ENCODE measurements at regions not wholly inside any gene's neighbourhood (a gene's known extent, or its start where the extent isn't known, plus 50 kb on each side); places are given as distances from the start of the nearest gene placed in this dataset.

DNA sequence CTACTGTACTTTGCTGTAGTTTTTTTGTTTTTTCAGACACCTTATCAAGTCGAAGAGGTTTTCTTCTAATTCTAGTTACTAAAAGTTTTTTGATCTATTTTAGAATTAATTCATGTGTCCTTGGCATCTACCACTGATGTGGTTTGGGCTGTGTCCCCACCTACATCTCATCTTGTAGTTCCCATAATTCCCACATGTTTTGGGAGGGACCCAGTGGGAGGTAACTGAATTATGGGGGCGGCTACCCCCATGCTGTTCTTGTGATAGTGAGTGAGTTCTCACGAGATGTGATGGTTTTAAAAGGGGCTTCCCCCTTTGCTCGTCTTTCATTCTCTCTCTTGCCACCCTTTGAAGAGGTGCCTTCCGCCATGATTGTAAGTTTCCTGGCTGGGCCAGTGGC is 154.6 kb upstream of the EEPD1 start:
- ChIA-PET POLR2A (no interaction called here), CTCF (no interaction called here)
- in situ Hi-C loops (cut with HindIII; ENCODE audit: low pct_unique_long_range_greater_than_20kb, low sequenced_read_pairs), result loop anchor here (25.0 kb wide), 2 partner anchors 114 to 314 kb away; no protein-coding TSS in a partner anchor

DNA sequence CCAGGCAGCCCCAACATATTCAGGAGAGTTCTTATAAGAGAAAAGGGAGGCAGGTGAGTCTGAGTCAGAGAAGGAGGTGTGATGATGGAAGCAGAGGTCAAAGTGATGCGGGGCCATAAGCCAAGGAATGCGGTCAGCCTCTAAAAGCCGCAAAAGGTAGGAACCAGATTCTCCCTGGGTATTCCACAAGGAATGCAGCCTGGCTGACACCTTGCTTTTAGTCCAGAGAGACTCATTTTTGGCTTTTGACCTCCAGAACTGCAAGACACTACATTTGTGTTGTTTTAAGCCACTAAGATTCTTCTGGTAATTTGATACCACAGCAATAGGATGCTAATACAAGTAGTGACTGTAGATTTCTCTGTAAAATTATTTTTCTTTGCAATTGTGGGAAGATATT is 151.5 kb upstream of the EEPD1 start:
- ChIA-PET CTCF (interaction anchor here (1.2 kb wide), 1 partner anchor 127 kb away, joined by 3 read pairs; no protein-coding TSS in a partner anchor), POLR2A (no interaction called here)
- Histone ChIP-seq H3K4me3 (ENCODE audit: low read depth in 2 of 2, low read length in 2 of 2) (no peak overlapping the region), H3K9me3 (ENCODE audit: control insufficient read depth, insufficient read depth, low read depth, low read length) (peaks cover 3% of the 10 kb centered on the region; the same call in 1 of the 2 replicates), H3K36me3 (ENCODE audit: control insufficient read depth, insufficient read depth, low read length) (no peaks in the 10 kb centered on the region), H3K27ac (ENCODE audit: low read length) (no peak overlapping the region), H3K27me3 (ENCODE audit: control insufficient read depth, insufficient read depth, low read length) (no peaks in the 10 kb centered on the region), H3K4me1 (ENCODE audit: control insufficient read depth, insufficient read depth, low read length) (no peaks in the 10 kb centered on the region)
- TF ChIP-seq, protein P1, sequence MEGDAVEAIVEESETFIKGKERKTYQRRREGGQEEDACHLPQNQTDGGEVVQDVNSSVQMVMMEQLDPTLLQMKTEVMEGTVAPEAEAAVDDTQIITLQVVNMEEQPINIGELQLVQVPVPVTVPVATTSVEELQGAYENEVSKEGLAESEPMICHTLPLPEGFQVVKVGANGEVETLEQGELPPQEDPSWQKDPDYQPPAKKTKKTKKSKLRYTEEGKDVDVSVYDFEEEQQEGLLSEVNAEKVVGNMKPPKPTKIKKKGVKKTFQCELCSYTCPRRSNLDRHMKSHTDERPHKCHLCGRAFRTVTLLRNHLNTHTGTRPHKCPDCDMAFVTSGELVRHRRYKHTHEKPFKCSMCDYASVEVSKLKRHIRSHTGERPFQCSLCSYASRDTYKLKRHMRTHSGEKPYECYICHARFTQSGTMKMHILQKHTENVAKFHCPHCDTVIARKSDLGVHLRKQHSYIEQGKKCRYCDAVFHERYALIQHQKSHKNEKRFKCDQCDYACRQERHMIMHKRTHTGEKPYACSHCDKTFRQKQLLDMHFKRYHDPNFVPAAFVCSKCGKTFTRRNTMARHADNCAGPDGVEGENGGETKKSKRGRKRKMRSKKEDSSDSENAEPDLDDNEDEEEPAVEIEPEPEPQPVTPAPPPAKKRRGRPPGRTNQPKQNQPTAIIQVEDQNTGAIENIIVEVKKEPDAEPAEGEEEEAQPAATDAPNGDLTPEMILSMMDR (IDR thresholded peaks at IDR 0.05), result no peak
- TF ChIP-seq, protein P2, sequence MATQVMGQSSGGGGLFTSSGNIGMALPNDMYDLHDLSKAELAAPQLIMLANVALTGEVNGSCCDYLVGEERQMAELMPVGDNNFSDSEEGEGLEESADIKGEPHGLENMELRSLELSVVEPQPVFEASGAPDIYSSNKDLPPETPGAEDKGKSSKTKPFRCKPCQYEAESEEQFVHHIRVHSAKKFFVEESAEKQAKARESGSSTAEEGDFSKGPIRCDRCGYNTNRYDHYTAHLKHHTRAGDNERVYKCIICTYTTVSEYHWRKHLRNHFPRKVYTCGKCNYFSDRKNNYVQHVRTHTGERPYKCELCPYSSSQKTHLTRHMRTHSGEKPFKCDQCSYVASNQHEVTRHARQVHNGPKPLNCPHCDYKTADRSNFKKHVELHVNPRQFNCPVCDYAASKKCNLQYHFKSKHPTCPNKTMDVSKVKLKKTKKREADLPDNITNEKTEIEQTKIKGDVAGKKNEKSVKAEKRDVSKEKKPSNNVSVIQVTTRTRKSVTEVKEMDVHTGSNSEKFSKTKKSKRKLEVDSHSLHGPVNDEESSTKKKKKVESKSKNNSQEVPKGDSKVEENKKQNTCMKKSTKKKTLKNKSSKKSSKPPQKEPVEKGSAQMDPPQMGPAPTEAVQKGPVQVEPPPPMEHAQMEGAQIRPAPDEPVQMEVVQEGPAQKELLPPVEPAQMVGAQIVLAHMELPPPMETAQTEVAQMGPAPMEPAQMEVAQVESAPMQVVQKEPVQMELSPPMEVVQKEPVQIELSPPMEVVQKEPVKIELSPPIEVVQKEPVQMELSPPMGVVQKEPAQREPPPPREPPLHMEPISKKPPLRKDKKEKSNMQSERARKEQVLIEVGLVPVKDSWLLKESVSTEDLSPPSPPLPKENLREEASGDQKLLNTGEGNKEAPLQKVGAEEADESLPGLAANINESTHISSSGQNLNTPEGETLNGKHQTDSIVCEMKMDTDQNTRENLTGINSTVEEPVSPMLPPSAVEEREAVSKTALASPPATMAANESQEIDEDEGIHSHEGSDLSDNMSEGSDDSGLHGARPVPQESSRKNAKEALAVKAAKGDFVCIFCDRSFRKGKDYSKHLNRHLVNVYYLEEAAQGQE (IDR thresholded peaks at IDR 0.05; ENCODE audit: insufficient read depth in 1 of 2, low read depth in 2 of 2, low read length in 1 of 2), result no peak
- TF ChIP-seq TCF7L2 (IDR thresholded peaks at IDR 0.05; ENCODE audit: low read depth, low read length) (no peak), SIN3A (IDR thresholded peaks at IDR 0.05; ENCODE audit: borderline replicate concordance, insufficient read depth, low read depth, low read length) (no peak), POLR2AphosphoS5 (IDR thresholded peaks at IDR 0.05; ENCODE audit: low read depth, low read length) (no peak)
- in situ Hi-C loops (cut with HindIII; ENCODE audit: low pct_unique_long_range_greater_than_20kb, low sequenced_read_pairs), result no loop called here
- no peak for DNase-seq (ENCODE audit: low read depth, low spot score)
- no TSS peak for BruUV-seq (replicated peaks)
- intact Hi-C loops (cut with micrococcal nuclease; ENCODE audit: unreplicated experiment), result no loop called here
- ATAC-seq, result no peak

More for the DNA sequence above, 154.6 kb upstream of the EEPD1 start:
- BruUV-seq (replicated peaks), result no TSS peak
- ATAC-seq (no peak), DNase-seq (ENCODE audit: low read depth, low spot score) (no peak)
- Histone ChIP-seq H3K27me3 (ENCODE audit: control insufficient read depth, insufficient read depth, low read length) (no peaks in the 10 kb centered on the region), H3K9me3 (ENCODE audit: control insufficient read depth, insufficient read depth, low read depth, low read length) (peaks cover 3% of the 10 kb centered on the region; the same call in 1 of the 2 replicates), H3K4me3 (ENCODE audit: low read depth in 2 of 2, low read length in 2 of 2) (no peak overlapping the region), H3K27ac (ENCODE audit: low read length) (no peak overlapping the region), H3K36me3 (ENCODE audit: control insufficient read depth, insufficient read depth, low read length) (no peaks in the 10 kb centered on the region), H3K4me1 (ENCODE audit: control insufficient read depth, insufficient read depth, low read length) (peaks cover 10% of the 10 kb centered on the region)
- intact Hi-C loops (cut with micrococcal nuclease; ENCODE audit: unreplicated experiment), result no loop called here
- TF ChIP-seq, protein P2 (IDR thresholded peaks at IDR 0.05; ENCODE audit: insufficient read depth in 1 of 2, low read depth in 2 of 2, low read length in 1 of 2), result no peak
- TF ChIP-seq SIN3A (IDR thresholded peaks at IDR 0.05; ENCODE audit: borderline replicate concordance, insufficient read depth, low read depth, low read length), result no peak
- no peak for TF ChIP-seq TCF7L2 (IDR thresholded peaks at IDR 0.05; ENCODE audit: low read depth, low read length)
- TF ChIP-seq POLR2AphosphoS5 (IDR thresholded peaks at IDR 0.05; ENCODE audit: low read depth, low read length), result no peak
- TF ChIP-seq, protein P1 (IDR thresholded peaks at IDR 0.05), result no peak
